ENCODE measurements at regions not wholly inside any gene's neighbourhood (a gene's known extent, or its start where the extent isn't known, plus 50 kb on each side); places are given as distances from the start of the nearest gene placed in this dataset.

GRCh38 chr2:139083121-139083520 lies 302.9 kb upstream of the NXPH2 start:
- Histone ChIP-seq H3K36me3 (no peaks in the 10 kb centered on the region), H3K27ac (no peak overlapping the region), H3K27me3 (no peaks in the 10 kb centered on the region), H3K4me3 (no peak overlapping the region), H3K4me1 (no peaks in the 10 kb centered on the region), H3K9me3 (no peaks in the 10 kb centered on the region)
- TF ChIP-seq POLR2AphosphoS5 (IDR thresholded peaks at IDR 0.05; ENCODE audit: insufficient read depth in 1 of 2, low read depth in 1 of 2) (no peak), CTCF (IDR thresholded peaks at IDR 0.05) (no peak), POLR2A (IDR thresholded peaks at IDR 0.05) (no peak)
- intact Hi-C loops (cut with DNase I), result no loop called here
- no peak for DNase-seq (ENCODE audit: extremely low spot score in 2 of 2)

DNA sequence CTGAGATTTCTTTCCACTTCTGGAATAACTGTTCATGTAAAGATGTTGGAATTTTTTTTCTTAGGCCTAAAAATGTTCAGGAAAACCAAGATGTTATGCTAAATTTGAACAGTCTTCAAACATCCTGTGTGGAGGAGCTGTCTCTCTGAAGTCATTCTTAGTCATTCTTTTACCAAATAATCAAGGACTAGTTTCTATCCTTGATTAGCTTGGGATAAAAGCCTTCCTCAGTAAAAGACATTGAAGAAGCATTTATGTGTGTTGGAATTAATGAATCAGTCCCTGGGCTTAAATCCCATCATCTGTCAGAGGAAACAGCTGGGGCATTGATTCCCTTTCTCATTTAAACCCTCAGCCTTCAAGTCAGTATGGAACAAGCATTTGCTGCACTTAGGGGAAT lies 300.1 kb upstream of the NXPH2 start:
- H3K4me1 ChIP-seq, result no peaks in the 10 kb centered on the region
- H3K4me3 ChIP-seq, result no peak overlapping the region
- intact Hi-C loops (cut with DNase I), result no loop called here
- H3K27me3 ChIP-seq, result no peaks in the 10 kb centered on the region
- no peak for DNase-seq (ENCODE audit: extremely low spot score in 2 of 2)
- H3K36me3 ChIP-seq, result no peaks in the 10 kb centered on the region
- H3K9me3 ChIP-seq, result no peaks in the 10 kb centered on the region
- TF ChIP-seq CTCF (IDR thresholded peaks at IDR 0.05) (no peak), POLR2AphosphoS5 (IDR thresholded peaks at IDR 0.05; ENCODE audit: insufficient read depth in 1 of 2, low read depth in 1 of 2) (no peak)
- H3K27ac ChIP-seq, result no peak overlapping the region

- DNase-seq (ENCODE audit: extremely low spot score in 2 of 2), result no peak
- intact Hi-C loops (cut with DNase I), result no loop called here
- no peak overlapping the region for H3K27ac ChIP-seq
- H3K4me3 ChIP-seq, result no peak overlapping the region
- no peaks in the 10 kb centered on the region for H3K27me3 ChIP-seq
- H3K9me3 ChIP-seq, result no peaks in the 10 kb centered on the region
- no peaks in the 10 kb centered on the region for H3K36me3 ChIP-seq
- no peaks in the 10 kb centered on the region for H3K4me1 ChIP-seq
- TF ChIP-seq POLR2A (IDR thresholded peaks at IDR 0.05) (no peak), POLR2AphosphoS5 (IDR thresholded peaks at IDR 0.05; ENCODE audit: insufficient read depth in 1 of 2, low read depth in 1 of 2) (no peak), CTCF (IDR thresholded peaks at IDR 0.05) (no peak)
These were observed 299.1 kb upstream of the NXPH2 start for GRCh38 chr2:139079311-139079710.

- Histone ChIP-seq H3K4me3 (no peak overlapping the region), H3K27me3 (no peaks in the 10 kb centered on the region), H3K4me1 (no peaks in the 10 kb centered on the region), H3K36me3 (no peaks in the 10 kb centered on the region), H3K9me3 (no peaks in the 10 kb centered on the region), H3K27ac (no peak overlapping the region)
- DNase-seq (ENCODE audit: extremely low spot score in 2 of 2), result no peak
- TF ChIP-seq CTCF (IDR thresholded peaks at IDR 0.05) (no peak), POLR2AphosphoS5 (IDR thresholded peaks at IDR 0.05; ENCODE audit: insufficient read depth in 1 of 2, low read depth in 1 of 2) (no peak), POLR2A (IDR thresholded peaks at IDR 0.05) (no peak)
- intact Hi-C loops (cut with DNase I), result no loop called here
These were observed 298.2 kb upstream of the NXPH2 start for GRCh38 chr2:139078376-139078775.

DNA sequence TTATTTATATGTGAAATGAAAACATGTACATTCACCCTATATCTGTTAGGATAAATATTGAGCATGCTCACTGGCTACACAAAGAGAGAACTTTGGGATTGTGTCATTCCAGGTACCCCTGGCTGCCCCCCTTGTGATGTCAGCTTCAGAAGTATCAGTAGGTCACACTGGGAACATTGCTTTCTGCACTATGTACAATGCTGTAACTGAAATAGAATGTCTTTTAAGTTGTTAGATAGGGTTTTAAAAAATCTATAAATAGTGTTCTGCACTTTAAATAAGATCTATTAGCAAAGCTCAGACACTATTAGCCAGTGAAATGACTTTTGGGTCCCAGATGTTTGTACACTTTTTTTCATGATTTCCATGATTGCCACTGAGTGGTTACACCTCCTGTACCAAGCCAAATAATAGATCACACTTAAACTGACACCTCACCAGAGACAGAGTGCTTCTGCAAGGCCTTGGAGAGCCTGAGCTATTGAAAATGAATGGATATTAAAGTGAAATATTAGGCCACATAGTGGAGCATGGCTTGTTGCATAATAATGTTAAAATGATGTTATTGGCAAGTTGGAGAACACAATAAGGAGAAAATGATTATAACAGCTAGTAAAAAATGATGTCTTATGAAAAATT lies 297.0 kb upstream of the NXPH2 start:
- H3K9me3 ChIP-seq, result no peaks in the 10 kb centered on the region
- DNase-seq (ENCODE audit: extremely low spot score in 2 of 2), result no peak
- H3K36me3 ChIP-seq, result no peaks in the 10 kb centered on the region
- H3K4me3 ChIP-seq, result no peak overlapping the region
- no peak for TF ChIP-seq CTCF (IDR thresholded peaks at IDR 0.05)
- TF ChIP-seq POLR2A (IDR thresholded peaks at IDR 0.05), result no peak
- no peak for TF ChIP-seq POLR2AphosphoS5 (IDR thresholded peaks at IDR 0.05; ENCODE audit: insufficient read depth in 1 of 2, low read depth in 1 of 2)
- H3K27me3 ChIP-seq, result no peaks in the 10 kb centered on the region
- H3K27ac ChIP-seq, result no peak overlapping the region
- intact Hi-C loops (cut with DNase I), result no loop called here
- no peaks in the 10 kb centered on the region for H3K4me1 ChIP-seq

Data from vagina (tissue), 2 donors.